ENCODE measurements at regions not wholly inside any gene's neighbourhood (a gene's known extent, or its start where the extent isn't known, plus 50 kb on each side); places are given as distances from the start of the nearest gene placed in this dataset.

- TF ChIP-seq, protein P1, sequence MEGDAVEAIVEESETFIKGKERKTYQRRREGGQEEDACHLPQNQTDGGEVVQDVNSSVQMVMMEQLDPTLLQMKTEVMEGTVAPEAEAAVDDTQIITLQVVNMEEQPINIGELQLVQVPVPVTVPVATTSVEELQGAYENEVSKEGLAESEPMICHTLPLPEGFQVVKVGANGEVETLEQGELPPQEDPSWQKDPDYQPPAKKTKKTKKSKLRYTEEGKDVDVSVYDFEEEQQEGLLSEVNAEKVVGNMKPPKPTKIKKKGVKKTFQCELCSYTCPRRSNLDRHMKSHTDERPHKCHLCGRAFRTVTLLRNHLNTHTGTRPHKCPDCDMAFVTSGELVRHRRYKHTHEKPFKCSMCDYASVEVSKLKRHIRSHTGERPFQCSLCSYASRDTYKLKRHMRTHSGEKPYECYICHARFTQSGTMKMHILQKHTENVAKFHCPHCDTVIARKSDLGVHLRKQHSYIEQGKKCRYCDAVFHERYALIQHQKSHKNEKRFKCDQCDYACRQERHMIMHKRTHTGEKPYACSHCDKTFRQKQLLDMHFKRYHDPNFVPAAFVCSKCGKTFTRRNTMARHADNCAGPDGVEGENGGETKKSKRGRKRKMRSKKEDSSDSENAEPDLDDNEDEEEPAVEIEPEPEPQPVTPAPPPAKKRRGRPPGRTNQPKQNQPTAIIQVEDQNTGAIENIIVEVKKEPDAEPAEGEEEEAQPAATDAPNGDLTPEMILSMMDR (IDR thresholded peaks at IDR 0.05; ENCODE audit: insufficient read depth, low read depth, low read length) = no peak
Measured at GRCh38 chr16:65355706-65356105, 233.8 kb upstream of the CDH11 start.

GRCh38 chr16:65353183-65353582 is 231.3 kb upstream of the CDH11 start:
- DNase-seq (ENCODE audit: low read depth) = no peak
- H3K4me3 ChIP-seq (ENCODE audit: low read depth, low read length) = no peak overlapping the region
- TF ChIP-seq, protein P1 (IDR thresholded peaks at IDR 0.05; ENCODE audit: insufficient read depth, low read depth, low read length) = no peak

More at GRCh38 chr16:65355706-65356105, 233.8 kb upstream of the CDH11 start:
- no peak overlapping the region for H3K4me3 ChIP-seq (ENCODE audit: low read depth, low read length)
- DNase-seq (ENCODE audit: low read depth) = no peak

DNA sequence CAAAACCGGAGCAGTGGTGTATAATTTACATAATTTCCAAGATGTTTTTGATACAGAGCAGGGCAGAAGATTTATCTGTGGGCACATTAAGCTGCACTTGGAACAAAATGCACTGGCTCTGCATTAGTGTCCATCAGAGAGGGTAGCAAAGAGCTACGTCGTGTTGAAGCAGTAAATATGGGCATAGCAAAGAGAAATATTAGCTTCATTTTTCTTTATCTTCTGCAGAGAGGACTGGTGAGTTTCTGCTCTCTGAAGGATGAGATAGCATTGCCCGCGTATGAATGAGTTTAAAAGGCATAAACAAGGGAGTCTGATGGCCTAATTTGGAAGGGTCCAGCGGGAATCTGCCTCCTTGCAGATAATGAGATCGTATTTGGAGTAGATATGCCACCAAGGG is 227.8 kb upstream of the CDH11 start:
- TF ChIP-seq, protein P1 (IDR thresholded peaks at IDR 0.05; ENCODE audit: insufficient read depth, low read depth, low read length) = no peak
- DNase-seq (ENCODE audit: low read depth) = no peak
- H3K4me3 ChIP-seq (ENCODE audit: low read depth, low read length) = no peak overlapping the region

DNA sequence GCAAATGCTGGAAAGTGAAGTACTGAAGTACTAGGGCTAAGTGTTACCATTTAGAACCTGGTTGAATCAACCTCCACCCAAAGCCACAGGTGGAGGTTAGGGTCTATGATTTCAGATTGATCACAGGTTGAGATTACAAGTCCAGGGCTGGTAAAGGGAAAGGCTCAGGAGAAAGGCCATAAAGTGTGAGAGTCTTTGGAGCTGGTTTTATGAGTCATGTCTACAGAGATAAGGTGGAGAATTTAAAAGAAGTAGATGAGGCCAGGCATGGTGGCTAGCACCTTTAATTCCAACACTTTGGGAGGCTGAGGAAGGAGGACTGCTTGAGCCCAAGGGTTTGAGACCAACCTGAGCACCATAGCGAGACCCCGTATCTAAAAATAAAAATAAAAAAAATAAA is 221.7 kb upstream of the CDH11 start:
- DNase-seq (ENCODE audit: low read depth) = no peak
- TF ChIP-seq, protein P1 (IDR thresholded peaks at IDR 0.05; ENCODE audit: insufficient read depth, low read depth, low read length) = no peak
- H3K4me3 ChIP-seq (ENCODE audit: low read depth, low read length) = no peak overlapping the region

GRCh38 chr16:65342231-65342866 is 220.5 kb upstream of the CDH11 start:
- TF ChIP-seq, protein P1 (IDR thresholded peaks at IDR 0.05; ENCODE audit: insufficient read depth, low read depth, low read length) = no peak
- DNase-seq (ENCODE audit: low read depth) = no peak

DNA sequence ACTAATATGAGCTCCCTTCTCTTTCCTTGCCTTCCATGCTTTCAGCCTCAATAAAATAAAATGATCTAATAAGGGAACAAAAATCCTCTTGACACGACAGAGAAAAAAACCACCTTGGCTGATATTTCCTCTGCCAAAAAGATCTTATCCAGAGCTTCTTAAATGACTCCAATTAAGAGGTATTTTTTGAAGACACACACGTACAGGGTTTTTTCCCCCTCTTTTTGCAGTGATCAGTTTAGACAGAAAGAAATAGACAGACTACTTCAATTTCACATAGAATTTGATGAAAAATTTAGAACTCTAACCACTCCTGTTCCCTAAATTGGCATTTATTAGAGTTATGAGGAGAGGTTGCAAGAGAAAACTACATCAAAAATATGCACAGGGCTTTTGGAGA is 217.2 kb upstream of the CDH11 start:
- TF ChIP-seq, protein P1 (IDR thresholded peaks at IDR 0.05; ENCODE audit: insufficient read depth, low read depth, low read length) = no peak
- no peak for DNase-seq (ENCODE audit: low read depth)
- no peak overlapping the region for H3K4me3 ChIP-seq (ENCODE audit: low read depth, low read length)

More at GRCh38 chr16:65342231-65342866, 220.5 kb upstream of the CDH11 start:
- H3K4me3 ChIP-seq (ENCODE audit: low read depth, low read length) = no peak overlapping the region

GRCh38 chr16:65336160-65336559 is 214.3 kb upstream of the CDH11 start:
- H3K4me3 ChIP-seq (ENCODE audit: low read depth, low read length) = no peak overlapping the region
- DNase-seq (ENCODE audit: low read depth) = no peak
- TF ChIP-seq, protein P1 (IDR thresholded peaks at IDR 0.05; ENCODE audit: insufficient read depth, low read depth, low read length) = no peak

Measured in fibroblast of villous mesenchyme (primary cell).